ENCODE measurements at regions not wholly inside any gene's neighbourhood (a gene's known extent, or its start where the extent isn't known, plus 50 kb on each side); places are given as distances from the start of the nearest gene placed in this dataset.

DNA sequence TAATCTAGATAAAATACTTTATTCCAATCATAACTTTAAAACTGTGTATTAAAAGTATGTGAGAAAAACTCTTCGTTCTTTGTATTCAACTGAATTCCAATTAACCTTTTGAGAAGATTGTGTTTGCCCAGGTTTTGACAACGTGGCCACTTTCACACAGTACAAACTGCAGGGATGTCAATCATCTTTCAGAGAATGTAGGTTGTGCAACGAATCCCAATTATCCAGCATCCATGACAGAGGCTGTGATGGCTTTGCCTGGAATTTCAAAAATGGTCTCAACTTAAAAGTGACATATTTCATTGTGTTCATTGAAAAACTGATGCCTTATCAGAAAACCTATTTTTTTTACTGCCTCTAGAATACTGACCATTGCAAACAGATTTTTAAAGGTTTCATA lies 615.1 kb upstream of the KCNMB2 start:
- H3K4me1 ChIP-seq (ENCODE audit: insufficient read depth, low read length, poor library complexity, severe bottlenecking) = no peaks in the 10 kb centered on the region
- H3K27ac ChIP-seq (ENCODE audit: low read depth, low read length, poor library complexity, severe bottlenecking) = no peak overlapping the region
- no TSS peak for BruUV-seq (replicated peaks)
- no peak overlapping the region for H3K4me3 ChIP-seq (ENCODE audit: low read depth, low read length, poor library complexity, severe bottlenecking)
- no peaks in the 10 kb centered on the region for H3K27me3 ChIP-seq (replicated peaks; ENCODE audit: insufficient read depth, low read depth, low read length, poor library complexity)
- intact Hi-C loops (cut with micrococcal nuclease; ENCODE audit: unreplicated experiment) = no loop called here
- H3K36me3 ChIP-seq (ENCODE audit: insufficient read depth, low read length, poor library complexity, severe bottlenecking) = no peaks in the 10 kb centered on the region
- no peak for DNase-seq (ENCODE audit: low spot score)
- ChIA-PET CTCF (no interaction called here), POLR2A (ENCODE audit: low non-redundant PET) (no interaction called here)
- H3K9me3 ChIP-seq (ENCODE audit: low read depth, low read length, poor library complexity, severe bottlenecking) = no peaks in the 10 kb centered on the region
- TF ChIP-seq, protein P1, sequence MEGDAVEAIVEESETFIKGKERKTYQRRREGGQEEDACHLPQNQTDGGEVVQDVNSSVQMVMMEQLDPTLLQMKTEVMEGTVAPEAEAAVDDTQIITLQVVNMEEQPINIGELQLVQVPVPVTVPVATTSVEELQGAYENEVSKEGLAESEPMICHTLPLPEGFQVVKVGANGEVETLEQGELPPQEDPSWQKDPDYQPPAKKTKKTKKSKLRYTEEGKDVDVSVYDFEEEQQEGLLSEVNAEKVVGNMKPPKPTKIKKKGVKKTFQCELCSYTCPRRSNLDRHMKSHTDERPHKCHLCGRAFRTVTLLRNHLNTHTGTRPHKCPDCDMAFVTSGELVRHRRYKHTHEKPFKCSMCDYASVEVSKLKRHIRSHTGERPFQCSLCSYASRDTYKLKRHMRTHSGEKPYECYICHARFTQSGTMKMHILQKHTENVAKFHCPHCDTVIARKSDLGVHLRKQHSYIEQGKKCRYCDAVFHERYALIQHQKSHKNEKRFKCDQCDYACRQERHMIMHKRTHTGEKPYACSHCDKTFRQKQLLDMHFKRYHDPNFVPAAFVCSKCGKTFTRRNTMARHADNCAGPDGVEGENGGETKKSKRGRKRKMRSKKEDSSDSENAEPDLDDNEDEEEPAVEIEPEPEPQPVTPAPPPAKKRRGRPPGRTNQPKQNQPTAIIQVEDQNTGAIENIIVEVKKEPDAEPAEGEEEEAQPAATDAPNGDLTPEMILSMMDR (conservative IDR thresholded peaks at IDR 0.05; ENCODE audit: low read depth, low read length) = no peak
- no peak for TF ChIP-seq EZH2 (IDR thresholded peaks at IDR 0.05; ENCODE audit: borderline replicate concordance, low read depth, low read length, poor library complexity, severe bottlenecking)

DNA sequence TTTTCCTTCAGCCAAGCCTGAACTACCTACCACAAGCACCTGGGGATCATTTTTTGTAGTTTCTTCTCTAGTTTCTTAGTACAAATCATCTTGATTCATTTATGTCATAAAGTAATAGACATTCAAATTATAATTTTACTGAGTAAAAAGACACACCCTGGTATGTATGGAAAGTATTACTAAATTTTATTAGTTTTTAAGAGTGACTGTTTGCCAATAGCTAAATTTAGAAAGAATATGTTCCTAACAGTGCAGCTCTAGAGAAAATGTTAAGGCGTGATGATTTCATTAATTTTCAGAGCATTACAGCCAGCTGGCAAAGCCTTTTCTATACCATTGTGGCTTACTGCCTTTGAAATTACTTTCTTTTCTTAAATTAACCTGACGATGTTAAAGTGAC lies 612.0 kb upstream of the KCNMB2 start:
- H3K27ac ChIP-seq (ENCODE audit: low read depth, low read length, poor library complexity, severe bottlenecking) = no peak overlapping the region
- ChIA-PET POLR2A (ENCODE audit: low non-redundant PET) (no interaction called here), CTCF (no interaction called here)
- TF ChIP-seq, protein P1 (conservative IDR thresholded peaks at IDR 0.05; ENCODE audit: low read depth, low read length) = no peak
- no peak for TF ChIP-seq EZH2 (IDR thresholded peaks at IDR 0.05; ENCODE audit: borderline replicate concordance, low read depth, low read length, poor library complexity, severe bottlenecking)
- no peaks in the 10 kb centered on the region for H3K36me3 ChIP-seq (ENCODE audit: insufficient read depth, low read length, poor library complexity, severe bottlenecking)
- H3K4me3 ChIP-seq (ENCODE audit: low read depth, low read length, poor library complexity, severe bottlenecking) = no peak overlapping the region
- no peaks in the 10 kb centered on the region for H3K27me3 ChIP-seq (replicated peaks; ENCODE audit: insufficient read depth, low read depth, low read length, poor library complexity)
- no peaks in the 10 kb centered on the region for H3K9me3 ChIP-seq (ENCODE audit: low read depth, low read length, poor library complexity, severe bottlenecking)
- H3K4me1 ChIP-seq (ENCODE audit: insufficient read depth, low read length, poor library complexity, severe bottlenecking) = no peaks in the 10 kb centered on the region
- DNase-seq (ENCODE audit: low spot score) = no peak
- no TSS peak for BruUV-seq (replicated peaks)
- intact Hi-C loops (cut with micrococcal nuclease; ENCODE audit: unreplicated experiment) = no loop called here

DNA sequence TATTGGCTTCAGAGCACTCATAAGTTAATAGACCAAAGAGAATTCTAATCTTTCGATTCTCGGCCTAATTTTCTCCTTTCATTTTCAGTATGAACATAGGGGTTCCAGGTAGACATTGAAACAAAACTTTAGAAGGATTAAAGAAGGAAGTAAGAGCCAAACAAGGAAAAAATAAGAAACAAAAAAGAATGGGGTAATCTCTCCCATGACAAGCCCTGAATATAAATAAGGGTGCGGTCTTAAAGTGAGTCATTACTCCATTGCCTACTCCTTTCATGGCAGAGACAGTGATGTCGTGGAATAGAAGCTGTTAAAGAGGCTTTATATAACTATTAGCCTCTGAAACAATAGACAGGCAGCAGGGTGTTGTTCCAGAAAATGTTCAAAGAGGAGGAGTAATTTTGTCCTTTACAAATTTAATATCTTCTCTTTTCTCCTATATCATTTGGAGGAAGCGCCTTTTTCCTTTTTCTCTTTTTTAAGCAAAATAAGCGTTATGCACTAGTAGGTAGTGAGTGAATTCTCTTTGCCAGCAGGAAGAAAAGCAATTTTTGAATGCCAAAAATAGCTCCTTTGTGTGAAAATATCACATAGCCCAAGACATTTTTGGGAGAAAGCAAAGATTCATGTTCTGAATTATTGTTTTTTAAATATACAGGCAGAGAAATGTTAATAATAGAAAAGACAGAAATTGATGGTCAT lies 607.9 kb upstream of the KCNMB2 start:
- Histone ChIP-seq H3K9me3 (ENCODE audit: low read depth, low read length, poor library complexity, severe bottlenecking) (no peaks in the 10 kb centered on the region), H3K36me3 (ENCODE audit: insufficient read depth, low read length, poor library complexity, severe bottlenecking) (no peaks in the 10 kb centered on the region), H3K4me1 (ENCODE audit: insufficient read depth, low read length, poor library complexity, severe bottlenecking) (peaks cover 3% of the 10 kb centered on the region), H3K27ac (ENCODE audit: low read depth, low read length, poor library complexity, severe bottlenecking) (no peak overlapping the region), H3K4me3 (ENCODE audit: low read depth, low read length, poor library complexity, severe bottlenecking) (no peak overlapping the region), H3K27me3 (replicated peaks; ENCODE audit: insufficient read depth, low read depth, low read length, poor library complexity) (no peaks in the 10 kb centered on the region)
- intact Hi-C loops (cut with micrococcal nuclease; ENCODE audit: unreplicated experiment) = no loop called here
- peak; percentile 28 for DNase-seq (ENCODE audit: low spot score)
- TF ChIP-seq EZH2 (IDR thresholded peaks at IDR 0.05; ENCODE audit: borderline replicate concordance, low read depth, low read length, poor library complexity, severe bottlenecking) = no peak
- TF ChIP-seq, protein P1 (conservative IDR thresholded peaks at IDR 0.05; ENCODE audit: low read depth, low read length) = no peak
- BruUV-seq (replicated peaks) = no TSS peak
- ChIA-PET POLR2A (ENCODE audit: low non-redundant PET) (no interaction called here), CTCF (no interaction called here)

Data from A673 (cell line).